K562 (cell line): ENCODE measurements at regions not wholly inside any gene's neighbourhood (a gene's known extent, or its start where the extent isn't known, plus 50 kb on each side); places are given as distances from the start of the nearest gene placed in this dataset.

Experiments used
- ATAC-seq: fragments of 200-7000 bp; cut with Tn5 transposase; 3 replicates; pipeline ENCODE4 v1.9.1; 2020; ENCODE audit warnings: moderate library complexity
- BruUV-seq: library from RNA; stranded (reverse); fragments of 400-500 nt; replicated peaks from 2 replicates; lab custom pipeline; 2021; lab: Mats Ljungman, UMichigan
- CTCF ChIA-PET: fragments of 300-600 bp; formaldehyde crosslinking; extraction: SDS; loops from one replicate; lab custom pipeline; 2021; ENCODE audit warnings: low intra/inter-chr PET ratio; lab: Yijun Ruan, JAX
- POLR2A ChIA-PET: fragments of 300-600, 350-650 bp; sonication (Branson Sonifier 250); formaldehyde crosslinking; extraction: SDS; loops from one replicate; lab custom pipeline; 2021; ENCODE audit warnings: antibody characterized with exemption, inconsistent platforms; lab: Yijun Ruan, JAX
- DNase-seq, 4 experiments: peaks; one replicate each; pipeline versions ENCODE4 v3.0.0 to v3.0.0-alpha.2; 2011 to 2018; ENCODE audit warnings: low spot score in 3 of 4, mixed read lengths in 3 of 4; ENCODE audit errors: extremely low read depth in 1 of 4
- FAIRE-seq: peaks from 2 replicates; lab custom pipeline; 2011; peaks lifted over from hg19 to GRCh38; lab: Jason Lieb, UNC
- H2AFZ ChIP-seq: 2 replicates; pipeline ENCODE4 v1.6.0; 2011; ENCODE audit warnings: low read depth, low read length, control low read depth, inconsistent platforms
- H3K27ac ChIP-seq: fragments of 200-600 bp; 3 replicates; pipeline ENCODE4 v1.8.0; 2011; ENCODE audit warnings: low read depth, mild to moderate bottlenecking, control low read depth, inconsistent platforms, low read length, moderate library complexity, mixed read lengths; ENCODE audit errors: extremely low read depth
- H3K27me3 ChIP-seq, 2 experiments: fragments of 300-600 bp in 1 of 2; 2 replicates in 1 of 2; 3 replicates in 1 of 2; pipeline versions ENCODE4 v1.6.0 to v1.8.0; 2011; ENCODE audit warnings: inconsistent platforms in 2 of 2, low read length in 2 of 2, mild to moderate bottlenecking in 1 of 2, mixed read lengths in 1 of 2, moderate library complexity in 1 of 2; ENCODE audit not compliant: control insufficient read depth in 2 of 2, insufficient read depth in 2 of 2
- H3K36me3 ChIP-seq: fragments of 300-600 bp; 3 replicates; pipeline ENCODE4 v1.8.0; 2011; ENCODE audit warnings: mild to moderate bottlenecking, low read length, inconsistent platforms; ENCODE audit not compliant: control insufficient read depth, insufficient read depth
- H3K4me1 ChIP-seq, 2 experiments: fragments of 200-600 bp in 1 of 2; replicated peaks in 1 of 2; 2 replicates in 1 of 2; 3 replicates in 1 of 2; pipeline versions ENCODE4 v1.5.1 to v1.8.0; 2011; ENCODE audit warnings: inconsistent platforms in 2 of 2, low read length in 2 of 2, mild to moderate bottlenecking in 1 of 2, mixed read lengths in 1 of 2, moderate library complexity in 1 of 2; ENCODE audit not compliant: control insufficient read depth in 2 of 2, insufficient read depth in 2 of 2
- H3K4me2 ChIP-seq: 2 replicates; pipeline ENCODE4 v1.6.1; 2011; ENCODE audit warnings: low read length, control low read depth, inconsistent platforms, mixed read lengths; ENCODE audit not compliant: insufficient read depth
- H3K4me3 ChIP-seq: fragments of 200-600 bp; sonication (generic), shearing (Covaris generic); 2 replicates; pipeline ENCODE4 v1.5.1; 2016; ENCODE audit warnings: control low read depth, inconsistent platforms
- H3K79me2 ChIP-seq: fragments of 200-600 bp; 3 replicates; pipeline ENCODE4 v1.8.0; 2011; ENCODE audit warnings: low read length, inconsistent platforms; ENCODE audit not compliant: control insufficient read depth, insufficient read depth
- H3K9ac ChIP-seq, 2 experiments: 2 replicates each; pipeline versions ENCODE4 v1.6.0 to v1.6.1; 2011; ENCODE audit warnings: low read depth in 2 of 2, low read length in 2 of 2, control low read depth in 1 of 2, inconsistent platforms in 1 of 2, mild to moderate bottlenecking in 1 of 2, mixed read lengths in 1 of 2; ENCODE audit not compliant: insufficient read depth in 1 of 2
- H3K9me1 ChIP-seq: one replicate; pipeline ENCODE4 v1.6.0; 2011; ENCODE audit warnings: inconsistent platforms, mild to moderate bottlenecking, low read length, moderate library complexity; ENCODE audit not compliant: control insufficient read depth, insufficient read depth
- H3K9me3 ChIP-seq: replicated peaks from 2 replicates; pipeline ENCODE4 v1.5.1; 2011; ENCODE audit warnings: low read depth, low read length, inconsistent platforms; ENCODE audit not compliant: control insufficient read depth, insufficient read depth
- H4K20me1 ChIP-seq: replicated peaks from 2 replicates; pipeline ENCODE4 v1.6.1; 2011; ENCODE audit warnings: low read length, inconsistent platforms, mixed read lengths; ENCODE audit not compliant: control insufficient read depth, insufficient read depth
- CBX5 ChIP-seq: IDR thresholded peaks from 2 replicates; pipeline ENCODE4 v1.6.1; 2014; ENCODE audit warnings: low read depth, borderline replicate concordance
- CHD4 ChIP-seq: fragments of 200-600 bp; sonication (generic); IDR thresholded peaks from 3 replicates; pipeline ENCODE4 v1.6.1; 2012; ENCODE audit warnings: low read depth, mild to moderate bottlenecking, mixed read lengths, low read length, inconsistent platforms; ENCODE audit not compliant: insufficient read depth, insufficient replicate concordance, poor library complexity, severe bottlenecking
- RCOR1 ChIP-seq, 2 experiments: IDR thresholded peaks; 2 replicates each; pipeline ENCODE4 v1.6.1; 2012; ENCODE audit warnings: low read depth in 2 of 2, low read length in 2 of 2, borderline replicate concordance in 1 of 2, improper control_type of control experiment in 1 of 2
- SIN3A ChIP-seq, 2 experiments: fragments of 150-350 bp in 1 of 2; IDR thresholded peaks; 2 replicates each; pipeline ENCODE4 v1.6.1; 2011 to 2016; ENCODE audit warnings: borderline replicate concordance in 2 of 2, low read depth in 2 of 2, low read length in 2 of 2, mild to moderate bottlenecking in 2 of 2, moderate library complexity in 2 of 2; ENCODE audit not compliant: control insufficient read depth in 1 of 2
- SMAD2 ChIP-seq: fragments of 150-350 bp; IDR thresholded peaks from 2 replicates; pipeline ENCODE4 v1.6.1; 2014; ENCODE audit warnings: low read depth, mild to moderate bottlenecking, low read length
- SMARCA4 ChIP-seq: fragments of 450-650 bp; IDR thresholded peaks from 2 replicates; pipeline ENCODE4 v1.6.1; 2016
- ZFP36 ChIP-seq: fragments of 150-350 bp; IDR thresholded peaks from 2 replicates; pipeline ENCODE4 v1.6.1; 2018; ENCODE audit warnings: low read length, low read depth; ENCODE audit not compliant: partially characterized antibody
- ZNF197 ChIP-seq: fragments of 200-800 bp; sonication (Bioruptor generic); IDR thresholded peaks from 2 replicates; pipeline ENCODE4 v1.6.1; 2016; ENCODE audit warnings: low read depth, missing genetic modification characterization, missing compliant biosample characterization
- ZNF75A ChIP-seq: fragments of 450-650 bp; formaldehyde crosslinking; IDR thresholded peaks from 2 replicates; pipeline ENCODE4 v1.4.0; 2020; ENCODE audit warnings: mild to moderate bottlenecking
- WGBS: fragments of 100-300 bp; shearing (Covaris generic); methylation state at CpG from one replicate; pipeline ENCODE4 v1.1.6; 2016; ENCODE audit warnings: low coverage, mixed read lengths; ENCODE audit not compliant: insufficient coverage; ENCODE audit errors: missing lambda C conversion rate; 5-methylcytosine and 5-hydroxymethylcytosine counted together
- in situ Hi-C: fragments of 300-500 bp; cut with MboI; formaldehyde crosslinking; loops from 4 replicates; pipeline ENCODE4 v1.15.0; 2018; ENCODE audit warnings: inconsistent platforms, mixed read lengths
- intact Hi-C: fragments of 100-400 bp; cut with micrococcal nuclease; formaldehyde crosslinking; loops from 2 replicates; pipeline ENCODE4 v1.14.2; 2022
- TF ChIP-seq, protein P1 (sequence below): fragments of 450-650 bp; IDR thresholded peaks from 2 replicates; pipeline ENCODE4 v1.6.1; 2016; ENCODE audit warnings: low read depth
- TF ChIP-seq, protein P2 (sequence below): fragments of 250-450 bp; sonication (Bioruptor Pico); IDR thresholded peaks from 2 replicates; pipeline ENCODE4 v1.8.0; 2022; ENCODE audit warnings: inconsistent platforms, mild to moderate bottlenecking, moderate library complexity, borderline replicate concordance

DNA sequence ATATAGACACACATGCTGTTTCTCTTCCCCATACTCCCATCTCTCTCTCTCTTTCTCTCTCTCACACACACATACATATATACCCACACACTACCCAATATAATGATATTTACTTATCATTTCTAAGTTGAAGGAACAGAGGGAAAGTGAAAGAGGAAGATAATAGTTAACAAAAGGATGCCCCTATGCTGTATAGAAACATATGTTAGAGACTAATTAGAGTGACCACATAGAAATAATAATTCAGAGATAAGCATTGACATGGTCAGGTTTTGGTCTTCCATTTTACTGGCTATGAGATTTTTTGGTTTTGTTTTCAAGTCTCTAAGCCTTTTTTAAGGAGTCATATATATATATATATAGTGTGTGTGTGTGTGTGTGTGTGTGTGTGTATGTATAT is 445.7 kb upstream of the CHORDC1 start (continued):
- no peak for TF ChIP-seq SMAD2
- TF ChIP-seq, protein P1, sequence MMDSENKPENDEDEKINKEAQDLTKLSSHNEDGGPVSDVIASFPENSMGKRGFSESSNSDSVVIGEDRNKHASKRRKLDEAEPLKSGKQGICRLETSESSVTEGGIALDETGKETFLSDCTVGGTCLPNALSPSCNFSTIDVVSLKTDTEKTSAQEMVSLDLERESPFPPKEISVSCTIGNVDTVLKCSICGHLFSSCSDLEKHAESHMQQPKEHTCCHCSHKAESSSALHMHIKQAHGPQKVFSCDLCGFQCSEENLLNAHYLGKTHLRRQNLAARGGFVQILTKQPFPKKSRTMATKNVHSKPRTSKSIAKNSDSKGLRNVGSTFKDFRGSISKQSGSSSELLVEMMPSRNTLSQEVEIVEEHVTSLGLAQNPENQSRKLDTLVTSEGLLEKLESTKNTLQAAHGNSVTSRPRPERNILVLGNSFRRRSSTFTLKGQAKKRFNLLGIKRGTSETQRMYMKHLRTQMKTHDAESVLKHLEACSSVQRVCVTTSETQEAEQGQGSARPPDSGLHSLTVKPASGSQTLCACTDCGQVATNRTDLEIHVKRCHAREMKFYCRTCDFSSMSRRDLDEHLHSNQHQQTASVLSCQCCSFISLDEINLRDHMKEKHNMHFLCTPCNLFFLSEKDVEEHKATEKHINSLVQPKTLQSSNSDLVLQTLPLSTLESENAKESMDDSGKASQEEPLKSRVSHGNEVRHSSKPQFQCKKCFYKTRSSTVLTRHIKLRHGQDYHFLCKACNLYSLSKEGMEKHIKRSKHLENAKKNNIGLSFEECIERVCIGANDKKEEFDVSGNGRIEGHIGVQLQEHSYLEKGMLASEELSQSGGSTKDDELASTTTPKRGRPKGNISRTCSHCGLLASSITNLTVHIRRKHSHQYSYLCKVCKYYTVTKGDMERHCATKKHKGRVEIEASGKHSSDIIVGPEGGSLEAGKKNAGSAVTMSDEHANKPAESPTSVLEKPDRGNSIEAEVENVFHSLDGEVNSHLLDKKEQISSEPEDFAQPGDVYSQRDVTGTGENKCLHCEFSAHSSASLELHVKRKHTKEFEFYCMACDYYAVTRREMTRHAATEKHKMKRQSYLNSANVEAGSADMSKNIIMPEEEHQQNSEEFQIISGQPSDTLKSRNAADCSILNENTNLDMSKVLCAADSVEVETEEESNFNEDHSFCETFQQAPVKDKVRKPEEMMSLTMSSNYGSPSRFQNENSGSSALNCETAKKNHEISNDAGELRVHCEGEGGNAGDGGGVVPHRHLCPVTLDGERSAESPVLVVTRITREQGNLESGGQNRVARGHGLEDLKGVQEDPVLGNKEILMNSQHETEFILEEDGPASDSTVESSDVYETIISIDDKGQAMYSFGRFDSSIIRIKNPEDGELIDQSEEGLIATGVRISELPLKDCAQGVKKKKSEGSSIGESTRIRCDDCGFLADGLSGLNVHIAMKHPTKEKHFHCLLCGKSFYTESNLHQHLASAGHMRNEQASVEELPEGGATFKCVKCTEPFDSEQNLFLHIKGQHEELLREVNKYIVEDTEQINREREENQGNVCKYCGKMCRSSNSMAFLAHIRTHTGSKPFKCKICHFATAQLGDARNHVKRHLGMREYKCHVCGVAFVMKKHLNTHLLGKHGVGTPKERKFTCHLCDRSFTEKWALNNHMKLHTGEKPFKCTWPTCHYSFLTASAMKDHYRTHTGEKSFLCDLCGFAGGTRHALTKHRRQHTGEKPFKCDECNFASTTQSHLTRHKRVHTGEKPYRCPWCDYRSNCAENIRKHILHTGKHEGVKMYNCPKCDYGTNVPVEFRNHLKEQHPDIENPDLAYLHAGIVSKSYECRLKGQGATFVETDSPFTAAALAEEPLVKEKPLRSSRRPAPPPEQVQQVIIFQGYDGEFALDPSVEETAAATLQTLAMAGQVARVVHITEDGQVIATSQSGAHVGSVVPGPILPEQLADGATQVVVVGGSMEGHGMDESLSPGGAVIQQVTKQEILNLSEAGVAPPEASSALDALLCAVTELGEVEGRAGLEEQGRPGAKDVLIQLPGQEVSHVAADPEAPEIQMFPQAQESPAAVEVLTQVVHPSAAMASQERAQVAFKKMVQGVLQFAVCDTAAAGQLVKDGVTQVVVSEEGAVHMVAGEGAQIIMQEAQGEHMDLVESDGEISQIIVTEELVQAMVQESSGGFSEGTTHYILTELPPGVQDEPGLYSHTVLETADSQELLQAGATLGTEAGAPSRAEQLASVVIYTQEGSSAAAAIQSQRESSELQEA: no peak
- no peak for TF ChIP-seq ZNF197 (CRISPR knock-in tag)

DNA sequence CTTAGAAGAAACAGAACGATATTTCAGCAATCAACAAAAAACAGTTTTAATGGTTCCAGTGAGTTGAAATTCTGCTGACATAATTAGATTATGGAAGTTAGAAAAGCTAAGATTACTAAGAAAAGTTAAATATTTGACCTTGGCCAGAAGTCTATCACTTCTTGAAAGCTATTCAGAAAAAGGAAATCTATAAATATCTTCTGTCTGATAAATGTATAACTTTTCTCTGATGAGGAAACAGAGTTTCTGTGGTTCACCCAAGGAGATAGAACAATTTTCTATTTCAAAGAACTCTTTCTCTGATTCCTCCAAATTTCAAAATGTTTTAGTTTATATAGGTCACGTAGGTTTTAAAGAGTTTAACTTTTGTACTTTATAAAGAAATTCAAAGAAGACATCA is 438.4 kb upstream of the CHORDC1 start:
- ATAC-seq: no peak
- no peak overlapping the region for H2AFZ ChIP-seq
- TF ChIP-seq SMARCA4: no peak
- no peak for TF ChIP-seq SIN3A (IDR thresholded peaks at IDR 0.05; ENCODE audit: borderline replicate concordance in 2 of 2, control insufficient read depth in 1 of 2, low read depth in 2 of 2, low read length in 2 of 2)
- no peak for TF ChIP-seq CHD4
- no peak for TF ChIP-seq CBX5
- TF ChIP-seq, protein P2, sequence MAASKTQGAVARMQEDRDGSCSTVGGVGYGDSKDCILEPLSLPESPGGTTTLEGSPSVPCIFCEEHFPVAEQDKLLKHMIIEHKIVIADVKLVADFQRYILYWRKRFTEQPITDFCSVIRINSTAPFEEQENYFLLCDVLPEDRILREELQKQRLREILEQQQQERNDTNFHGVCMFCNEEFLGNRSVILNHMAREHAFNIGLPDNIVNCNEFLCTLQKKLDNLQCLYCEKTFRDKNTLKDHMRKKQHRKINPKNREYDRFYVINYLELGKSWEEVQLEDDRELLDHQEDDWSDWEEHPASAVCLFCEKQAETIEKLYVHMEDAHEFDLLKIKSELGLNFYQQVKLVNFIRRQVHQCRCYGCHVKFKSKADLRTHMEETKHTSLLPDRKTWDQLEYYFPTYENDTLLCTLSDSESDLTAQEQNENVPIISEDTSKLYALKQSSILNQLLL (CRISPR knock-in tag): no peak
- TF ChIP-seq RCOR1 (IDR thresholded peaks at IDR 0.05; ENCODE audit: borderline replicate concordance in 1 of 2, low read depth in 2 of 2, low read length in 2 of 2): no peak
- TF ChIP-seq ZNF75A (CRISPR knock-in tag): no peak
- TF ChIP-seq ZFP36: no peak

More for the DNA sequence above, 438.4 kb upstream of the CHORDC1 start:
- H3K4me1 ChIP-seq: no peaks in the 10 kb centered on the region
- POLR2A ChIA-PET: no interaction called here
- no TSS peak for BruUV-seq
- H3K79me2 ChIP-seq: no peaks in the 10 kb centered on the region
- no peak overlapping the region for H3K4me2 ChIP-seq
- DNase-seq (no peak), FAIRE-seq (no peak)
- H4K20me1 ChIP-seq: no peaks in the 10 kb centered on the region
- H3K9me1 ChIP-seq: no peaks in the 10 kb centered on the region
- no peaks in the 10 kb centered on the region for H3K36me3 ChIP-seq
- H3K27ac ChIP-seq: no peak overlapping the region
- intact Hi-C loops: no loop called here
- H3K9ac ChIP-seq: no peak overlapping the region
- 0% methylated on average over 2 of the region's 2 CpGs for WGBS
- in situ Hi-C loops: no loop called here
- CTCF ChIA-PET: no interaction called here
- H3K9me3 ChIP-seq: peaks cover under 1% of the 10 kb centered on the region; the same call in 1 of the 2 replicates
- H3K27me3 ChIP-seq: no peaks in the 10 kb centered on the region
- H3K4me3 ChIP-seq: no peak overlapping the region
